Sigmoid colon (tissue), 6 donors: ENCODE measurements at regions not wholly inside any gene's neighbourhood (a gene's known extent, or its start where the extent isn't known, plus 50 kb on each side); places are given as distances from the start of the nearest gene placed in this dataset.

Source experiments
- DNase-seq: peaks from one replicate; pipeline ENCODE4 v3.0.0-alpha.2; 2019
- H3K27ac ChIP-seq, 4 donors: fragments of 200-600 bp; sonication (generic); one replicate each; pipeline ENCODE4 v1.5.1; 2016 to 2019; ENCODE audit warnings: mild to moderate bottlenecking in 1 of 4
- H3K27me3 ChIP-seq, 3 donors: fragments of 200-600 bp; sonication (generic); one replicate each; pipeline ENCODE4 v1.5.1; 2019; ENCODE audit warnings: mild to moderate bottlenecking in 1 of 3
- H3K36me3 ChIP-seq, 4 donors: fragments of 200-600 bp; sonication (generic); one replicate each; pipeline ENCODE4 v1.5.1; 2016 to 2019
- H3K4me1 ChIP-seq, 4 donors: fragments of 200-600 bp; sonication (generic); one replicate each; pipeline ENCODE4 v1.5.1; 2017 to 2019
- H3K4me3 ChIP-seq, 4 donors: fragments of 200-600 bp; sonication (generic); one replicate each; pipeline ENCODE4 v1.5.1; 2017 to 2019; ENCODE audit warnings: mild to moderate bottlenecking in 2 of 4, moderate library complexity in 1 of 4
- H3K9me3 ChIP-seq, 4 donors: fragments of 200-600 bp in 3 of 4; sonication (generic) in 3 of 4; one replicate each; pipeline versions ENCODE4 v1.5.1 to v1.6.1; 2013 to 2019
- EP300 ChIP-seq, 4 donors: sonication (generic); formaldehyde crosslinking; IDR thresholded peaks; one replicate each; pipeline ENCODE4 v1.6.1; 2017; ENCODE audit warnings: antibody characterized with exemption in 4 of 4
- POLR2A ChIP-seq, 2 donors: fragments of 450-650 bp; IDR thresholded peaks; one replicate each; pipeline ENCODE4 v1.6.1; 2016; ENCODE audit warnings: antibody characterized with exemption in 2 of 2, mild to moderate bottlenecking in 2 of 2, moderate library complexity in 2 of 2
- POLR2AphosphoS5 ChIP-seq, 4 donors: sonication (generic); formaldehyde crosslinking; IDR thresholded peaks; one replicate each; pipeline ENCODE4 v1.6.1; 2017; ENCODE audit warnings: antibody characterized with exemption in 4 of 4
- WGBS, 2 donors: extraction: QIAGEN DNeasy Blood & Tissue Kit; methylation state at CpG; one replicate each; pipeline ENCODE4 v1.1.7; 2013; 5-methylcytosine and 5-hydroxymethylcytosine counted together
- intact Hi-C: fragments of 100-400 bp; cut with DNase I; formaldehyde crosslinking; loops from one replicate; pipeline ENCODE4 v1.15.1; 2023
- TF ChIP-seq, protein P1 (sequence below), 4 experiments: fragments of 450-650 bp in 3 of 4; fragments of 200-600 bp in 1 of 4; IDR thresholded peaks; one replicate each; pipeline ENCODE4 v1.5.1; 2016 to 2019; ENCODE audit warnings: antibody characterized with exemption in 4 of 4, mild to moderate bottlenecking in 3 of 4, moderate library complexity in 2 of 4
- donor health status: healthy with polysubstance abuse.
- donor health status: healthy.

DNA sequence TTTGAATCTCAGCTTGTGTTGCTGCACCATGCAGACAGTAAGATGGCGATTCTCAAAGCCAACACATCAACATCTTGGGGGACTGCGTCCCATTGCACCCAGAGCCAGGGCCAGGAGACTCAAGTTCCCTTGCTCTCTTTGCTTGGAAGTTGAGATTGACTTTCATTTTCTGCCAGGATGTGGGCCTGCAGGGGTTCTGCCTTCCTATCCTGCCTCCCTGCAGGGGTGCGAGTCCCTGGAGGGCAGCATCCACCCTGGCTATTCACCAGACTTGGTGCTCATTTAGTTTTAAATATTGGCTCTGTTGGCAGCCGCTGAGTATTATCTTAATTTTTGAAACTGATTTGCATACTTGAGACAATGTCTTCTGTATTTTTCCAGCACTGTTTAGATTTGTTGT is 451.5 kb downstream of the GLRX3 start:
- DNase-seq: no peak
- Histone ChIP-seq H3K27ac (no peak overlapping the region), H3K4me1 (no peaks in the 10 kb centered on the region), H3K27me3 (peaks cover 0 to 4% (median 0%) of the 10 kb centered on the region in 3 donors), H3K9me3 (no peaks in the 10 kb centered on the region), H3K36me3 (no peaks in the 10 kb centered on the region), H3K4me3 (no peak overlapping the region)
- intact Hi-C loops: no loop called here
- no peak for TF ChIP-seq EP300 (IDR thresholded peaks at IDR 0.05)
- TF ChIP-seq, protein P1, sequence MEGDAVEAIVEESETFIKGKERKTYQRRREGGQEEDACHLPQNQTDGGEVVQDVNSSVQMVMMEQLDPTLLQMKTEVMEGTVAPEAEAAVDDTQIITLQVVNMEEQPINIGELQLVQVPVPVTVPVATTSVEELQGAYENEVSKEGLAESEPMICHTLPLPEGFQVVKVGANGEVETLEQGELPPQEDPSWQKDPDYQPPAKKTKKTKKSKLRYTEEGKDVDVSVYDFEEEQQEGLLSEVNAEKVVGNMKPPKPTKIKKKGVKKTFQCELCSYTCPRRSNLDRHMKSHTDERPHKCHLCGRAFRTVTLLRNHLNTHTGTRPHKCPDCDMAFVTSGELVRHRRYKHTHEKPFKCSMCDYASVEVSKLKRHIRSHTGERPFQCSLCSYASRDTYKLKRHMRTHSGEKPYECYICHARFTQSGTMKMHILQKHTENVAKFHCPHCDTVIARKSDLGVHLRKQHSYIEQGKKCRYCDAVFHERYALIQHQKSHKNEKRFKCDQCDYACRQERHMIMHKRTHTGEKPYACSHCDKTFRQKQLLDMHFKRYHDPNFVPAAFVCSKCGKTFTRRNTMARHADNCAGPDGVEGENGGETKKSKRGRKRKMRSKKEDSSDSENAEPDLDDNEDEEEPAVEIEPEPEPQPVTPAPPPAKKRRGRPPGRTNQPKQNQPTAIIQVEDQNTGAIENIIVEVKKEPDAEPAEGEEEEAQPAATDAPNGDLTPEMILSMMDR (IDR thresholded peaks at IDR 0.05): no peak
- no peak for TF ChIP-seq POLR2AphosphoS5 (IDR thresholded peaks at IDR 0.05)
- TF ChIP-seq POLR2A (IDR thresholded peaks at IDR 0.05): no peak
- WGBS, 2 donors: 82 to 85% methylated on average over 4 of the region's 4 CpGs

DNA sequence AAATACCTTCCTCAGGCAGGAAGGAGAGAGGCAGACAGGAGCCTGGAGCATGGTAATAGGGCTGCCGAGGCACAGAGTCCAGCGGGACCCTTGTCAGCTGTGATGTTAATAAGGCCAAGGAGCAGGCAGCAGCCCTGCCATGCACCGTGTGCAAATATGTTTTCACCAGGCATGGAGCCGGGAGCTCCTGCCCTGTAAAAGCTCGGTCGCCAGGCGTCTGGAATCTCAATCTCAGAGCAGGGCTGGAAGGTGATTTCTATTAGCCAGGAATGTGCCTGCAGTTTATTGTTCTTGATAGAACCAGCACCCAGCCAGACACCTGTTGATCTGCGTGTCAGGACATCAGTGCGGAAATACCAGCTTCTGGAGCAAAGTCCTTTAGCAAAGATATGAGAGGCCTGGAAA is 469.8 kb downstream of the GLRX3 start:
- H3K27ac ChIP-seq: no peak overlapping the region
- WGBS, 2 donors: 17 to 41% methylated on average over 9 of the region's 9 CpGs
- peaks cover 0 to 12% (median 3%) of the 10 kb centered on the region in 4 donors for H3K4me1 ChIP-seq
- intact Hi-C loops: no loop called here
- H3K4me3 ChIP-seq: no peak overlapping the region
- no peaks in the 10 kb centered on the region for H3K36me3 ChIP-seq
- H3K27me3 ChIP-seq: no peaks in the 10 kb centered on the region
- no peak for DNase-seq
- no peaks in the 10 kb centered on the region for H3K9me3 ChIP-seq
- no peak for TF ChIP-seq POLR2AphosphoS5 (IDR thresholded peaks at IDR 0.05)
- TF ChIP-seq, protein P1 (IDR thresholded peaks at IDR 0.05): no peak
- TF ChIP-seq POLR2A (IDR thresholded peaks at IDR 0.05): no peak
- no peak for TF ChIP-seq EP300 (IDR thresholded peaks at IDR 0.05)

DNA sequence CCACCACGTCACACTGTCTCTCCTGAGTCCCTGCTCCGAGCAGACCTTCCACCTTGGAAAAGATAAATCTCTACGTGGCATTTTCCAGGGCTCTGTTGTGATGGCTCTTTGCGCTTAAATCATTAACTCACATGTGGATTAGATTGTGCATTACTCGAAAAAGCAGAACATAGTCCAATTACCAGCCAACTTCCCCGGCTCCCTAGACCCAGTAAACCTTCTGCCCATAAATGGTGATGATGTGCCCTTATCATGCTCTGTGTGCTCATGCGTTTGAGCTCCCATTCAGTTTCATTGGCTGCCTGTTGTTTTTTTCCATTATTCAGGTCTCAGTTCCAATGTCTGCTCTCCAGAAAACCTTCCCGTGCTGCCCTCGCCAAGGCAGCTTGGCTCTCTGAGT is 471.2 kb downstream of the GLRX3 start:
- H3K27me3 ChIP-seq: no peaks in the 10 kb centered on the region
- intact Hi-C loops: no loop called here

DNA sequence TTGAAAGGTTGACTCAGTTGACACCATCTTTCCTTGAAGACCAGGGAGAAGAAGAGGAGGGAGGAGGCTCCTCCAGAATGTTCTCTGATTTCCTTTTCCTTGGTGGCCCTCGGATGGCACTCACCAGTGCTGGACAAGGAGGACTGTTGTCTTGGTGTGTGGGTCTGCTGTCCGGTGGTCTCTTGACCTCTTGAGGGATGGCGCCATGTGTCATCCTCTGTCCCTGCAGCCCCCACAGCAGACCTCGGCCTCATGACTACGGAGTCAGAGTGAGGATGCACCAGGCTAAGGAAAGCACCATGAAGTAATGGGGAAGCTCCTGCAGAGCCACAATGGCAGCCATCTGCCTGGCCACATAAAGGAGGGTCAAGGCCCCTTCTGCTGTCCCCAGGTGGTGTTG is 475.0 kb downstream of the GLRX3 start:
- peaks cover 0 to 3% (median 0%) of the 10 kb centered on the region in 4 donors for H3K4me1 ChIP-seq
- WGBS, 2 donors: 85 to 92% methylated on average over 5 of the region's 5 CpGs
- intact Hi-C loops: no loop called here

More for the DNA sequence above, 471.2 kb downstream of the GLRX3 start:
- TF ChIP-seq EP300 (IDR thresholded peaks at IDR 0.05) (no peak), POLR2A (IDR thresholded peaks at IDR 0.05) (no peak), POLR2AphosphoS5 (IDR thresholded peaks at IDR 0.05) (no peak)
- TF ChIP-seq, protein P1 (IDR thresholded peaks at IDR 0.05): no peak
- WGBS, 2 donors: 77 to 86% methylated on average over 9 of the region's 9 CpGs
- Histone ChIP-seq H3K4me1 (peaks cover 0 to 12% (median 3%) of the 10 kb centered on the region in 4 donors), H3K36me3 (no peaks in the 10 kb centered on the region), H3K27ac (no peak overlapping the region), H3K9me3 (peaks cover 0 to 3% (median 0%) of the 10 kb centered on the region in 4 donors), H3K4me3 (no peak overlapping the region)
- DNase-seq: no peak

More for the DNA sequence above, 475.0 kb downstream of the GLRX3 start:
- Histone ChIP-seq H3K27me3 (no peaks in the 10 kb centered on the region), H3K36me3 (no peaks in the 10 kb centered on the region), H3K9me3 (peaks cover 0 to 3% (median 0%) of the 10 kb centered on the region in 4 donors), H3K27ac (no peak overlapping the region), H3K4me3 (no peak overlapping the region)
- no peak for DNase-seq
- TF ChIP-seq POLR2AphosphoS5 (IDR thresholded peaks at IDR 0.05): no peak
- TF ChIP-seq, protein P1 (IDR thresholded peaks at IDR 0.05): no peak
- no peak for TF ChIP-seq EP300 (IDR thresholded peaks at IDR 0.05)
- no peak for TF ChIP-seq POLR2A (IDR thresholded peaks at IDR 0.05)
